Fibroblast of mammary gland (primary cell): ENCODE measurements at regions not wholly inside any gene's neighbourhood (a gene's known extent, or its start where the extent isn't known, plus 50 kb on each side); places are given as distances from the start of the nearest gene placed in this dataset.
A peak's percentile ranks its signal among the peaks of the same experiment; 100 is the strongest.

ENCODE experiments used
- DNase-seq: peaks from one replicate; pipeline ENCODE4 v3.0.0-alpha.2; 2010; ENCODE audit warnings: low read depth
- H3K4me3 ChIP-seq: 2 replicates; pipeline ENCODE4 v1.5.1; 2011; ENCODE audit warnings: low read depth, mild to moderate bottlenecking, low read length, moderate library complexity; ENCODE audit not compliant: control insufficient read depth
- CTCF ChIP-seq: conservative IDR thresholded peaks from 2 replicates; pipeline ENCODE4 v1.5.1; 2011; ENCODE audit warnings: low read depth, low read length, inconsistent platforms; ENCODE audit not compliant: control insufficient read depth, insufficient read depth

DNA sequence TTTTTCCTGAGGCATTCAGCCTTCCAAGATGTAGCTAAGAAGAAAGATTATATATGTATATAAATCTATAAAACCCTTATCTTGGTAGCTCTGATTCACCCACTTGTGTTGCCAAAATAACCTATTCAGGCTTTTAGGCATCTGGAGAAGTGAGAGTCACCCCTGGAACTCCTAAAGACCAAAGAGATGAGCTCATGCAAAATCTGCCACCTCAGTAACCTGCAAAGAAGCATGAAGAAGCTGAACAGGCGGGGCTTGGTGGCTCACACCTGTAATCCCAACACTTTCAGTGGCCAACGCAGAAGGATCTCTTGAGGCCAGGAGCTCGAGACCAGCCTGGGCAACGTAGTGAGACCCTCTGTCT is 393.7 kb downstream of the FOXO1 start:
- DNase-seq = peak; percentile 76
- no peak overlapping the region for H3K4me3 ChIP-seq
- no peak for TF ChIP-seq CTCF

- no peak for TF ChIP-seq CTCF
- H3K4me3 ChIP-seq = no peak overlapping the region
- no peak for DNase-seq
Measured at GRCh38 chr13:40273253-40274025, 393.0 kb downstream of the FOXO1 start.

DNA sequence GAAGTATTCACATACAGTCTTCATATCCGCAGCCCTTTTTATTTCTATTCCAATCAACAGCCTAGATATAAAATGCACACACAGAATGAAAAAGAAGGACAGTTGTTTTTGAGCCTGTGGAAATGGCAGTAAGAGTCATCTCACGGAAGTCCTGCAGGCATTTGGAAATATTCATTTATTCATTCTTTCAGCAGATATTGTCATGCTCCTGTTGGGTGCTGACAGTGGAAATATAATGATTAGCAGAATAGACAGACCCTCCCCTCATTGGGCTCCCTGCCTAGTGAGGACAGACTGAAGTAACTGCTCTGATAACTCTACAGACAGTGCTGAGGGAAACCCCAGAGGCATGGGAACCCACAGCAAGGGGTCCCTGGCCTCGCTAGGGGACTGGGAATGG is 392.3 kb downstream of the FOXO1 start:
- no peak for TF ChIP-seq CTCF
- no peak overlapping the region for H3K4me3 ChIP-seq
- no peak for DNase-seq

GRCh38 chr13:40275155-40275554 is 391.3 kb downstream of the FOXO1 start:
- no peak overlapping the region for H3K4me3 ChIP-seq
- TF ChIP-seq CTCF = no peak
- no peak for DNase-seq

DNA sequence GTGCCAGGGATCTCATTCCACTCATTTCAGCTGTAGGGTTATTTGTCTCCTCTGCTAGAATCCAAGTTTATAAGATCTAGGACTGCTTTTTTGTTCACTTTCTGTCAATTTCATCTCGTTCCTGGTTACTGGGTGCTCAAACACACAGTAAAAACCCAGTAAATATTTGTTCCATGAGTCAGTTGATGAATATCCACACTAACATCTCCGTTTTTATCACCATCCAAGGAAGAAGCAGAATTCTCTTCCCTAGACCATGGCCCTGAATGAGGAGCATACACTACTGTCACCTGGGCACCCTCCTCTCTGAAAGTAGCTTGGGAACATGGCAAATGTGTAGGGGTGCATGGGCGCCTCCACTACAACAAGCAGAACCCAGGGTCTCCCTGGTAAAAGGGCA is 390.8 kb downstream of the FOXO1 start:
- TF ChIP-seq CTCF = no peak
- peak; percentile 57 for DNase-seq
- H3K4me3 ChIP-seq = no peak overlapping the region

GRCh38 chr13:40283666-40284065 is 382.8 kb downstream of the FOXO1 start:
- no peak overlapping the region for H3K4me3 ChIP-seq
- DNase-seq = no peak
- TF ChIP-seq CTCF = no peak

- no peak for DNase-seq
- H3K4me3 ChIP-seq = no peak overlapping the region
- no peak for TF ChIP-seq CTCF
Measured at GRCh38 chr13:40285634-40286033, 380.8 kb downstream of the FOXO1 start.
